IMR-90 (cell line): ENCODE measurements at regions not wholly inside any gene's neighbourhood (a gene's known extent, or its start where the extent isn't known, plus 50 kb on each side); places are given as distances from the start of the nearest gene placed in this dataset.

Source experiments
- ATAC-seq: fragments of 200-7000 bp; cut with Tn5 transposase; 2 replicates; pipeline ENCODE4 v1.9.1; 2020; ENCODE audit warnings: low read depth, mild to moderate bottlenecking, moderate library complexity
- BruUV-seq: library from RNA; stranded (reverse); fragments of 400-500 nt; replicated peaks from 2 replicates; lab custom pipeline; 2021; lab: Mats Ljungman, UMichigan
- CTCF ChIA-PET: fragments of 300-600 bp; formaldehyde crosslinking; extraction: SDS; loops from one replicate; lab custom pipeline; 2021; ENCODE audit warnings: antibody characterized with exemption; lab: Yijun Ruan, JAX
- POLR2A ChIA-PET: fragments of 300-600 bp; sonication (Branson Sonifier 250); formaldehyde crosslinking; loops from one replicate; lab custom pipeline; 2022; ENCODE audit warnings: antibody characterized with exemption; ENCODE audit not compliant: unreplicated experiment; lab: Charles Lee
- DNase-seq: peaks from one replicate; pipeline ENCODE4 v3.0.0; 2013
- H2AFZ ChIP-seq: replicated peaks from 2 replicates; pipeline ENCODE3; 2013; ENCODE audit warnings: low read length, mild to moderate bottlenecking; ENCODE audit not compliant: poor library complexity
- H2AK5ac ChIP-seq: 2 replicates; pipeline ENCODE4 v1.6.1; 2013; ENCODE audit warnings: low read depth, low read length, inconsistent platforms
- H2AK9ac ChIP-seq: replicated peaks from 2 replicates; pipeline ENCODE3; 2013; ENCODE audit warnings: mild to moderate bottlenecking, low read depth, low read length, moderate library complexity; ENCODE audit not compliant: poor library complexity
- H2BK120ac ChIP-seq: 2 replicates; pipeline ENCODE4 v1.6.1; 2013; ENCODE audit warnings: low read depth, low read length, inconsistent platforms
- H2BK15ac ChIP-seq: 3 replicates; pipeline ENCODE4 v1.6.1; 2013; ENCODE audit warnings: low read depth, low read length, inconsistent platforms
- H2BK20ac ChIP-seq: 2 replicates; pipeline ENCODE4 v1.6.1; 2013; ENCODE audit warnings: low read depth, mild to moderate bottlenecking, inconsistent platforms, low read length, moderate library complexity
- H2BK5ac ChIP-seq: 2 replicates; pipeline ENCODE4 v1.6.1; 2013; ENCODE audit warnings: mild to moderate bottlenecking, low read depth, low read length, inconsistent platforms; ENCODE audit not compliant: poor library complexity, severe bottlenecking
- H3K14ac ChIP-seq: replicated peaks from 2 replicates; pipeline ENCODE4 v1.6.1; 2013; ENCODE audit warnings: low read depth, low read length, inconsistent platforms
- H3K18ac ChIP-seq: 2 replicates; pipeline ENCODE4 v1.6.1; 2013; ENCODE audit warnings: low read depth, low read length, control low read depth
- H3K23ac ChIP-seq: 2 replicates; pipeline ENCODE4 v1.6.1; 2013; ENCODE audit warnings: low read depth, low read length, inconsistent platforms
- H3K27ac ChIP-seq: 2 replicates; pipeline ENCODE4 v1.5.1; 2013; ENCODE audit warnings: mild to moderate bottlenecking, control low read depth, low read length; ENCODE audit not compliant: insufficient read depth
- H3K27me3 ChIP-seq: 2 replicates; pipeline ENCODE4 v1.6.1; 2013; ENCODE audit warnings: low read length; ENCODE audit not compliant: control insufficient read depth, insufficient read depth
- H3K36me3 ChIP-seq: 2 replicates; pipeline ENCODE4 v1.6.1; 2013; ENCODE audit warnings: low read length, mixed read lengths; ENCODE audit not compliant: control insufficient read depth, insufficient read depth
- H3K4ac ChIP-seq: 2 replicates; pipeline ENCODE4 v1.6.1; 2013; ENCODE audit warnings: low read depth, low read length, inconsistent platforms
- H3K4me1 ChIP-seq: 2 replicates; pipeline ENCODE4 v1.6.1; 2013; ENCODE audit warnings: low read length, mixed read lengths; ENCODE audit not compliant: control insufficient read depth, insufficient read depth
- H3K4me2 ChIP-seq: 2 replicates; pipeline ENCODE4 v1.6.1; 2013; ENCODE audit warnings: low read depth, mild to moderate bottlenecking, control low read depth, low read length, moderate library complexity
- H3K4me3 ChIP-seq: 2 replicates; pipeline ENCODE4 v1.5.1; 2013; ENCODE audit warnings: low read depth, mild to moderate bottlenecking, control low read depth, low read length, moderate library complexity; ENCODE audit not compliant: insufficient read depth
- H3K56ac ChIP-seq: 2 replicates; pipeline ENCODE4 v1.6.1; 2013; ENCODE audit warnings: low read length, inconsistent platforms; ENCODE audit not compliant: insufficient read depth; ENCODE audit errors: extremely low read depth
- H3K79me1 ChIP-seq, 2 experiments: 2 replicates each; pipeline ENCODE4 v1.6.1; 2013; ENCODE audit warnings: low read length in 2 of 2, inconsistent platforms in 1 of 2, low read depth in 1 of 2
- H3K9ac ChIP-seq: 2 replicates; pipeline ENCODE4 v1.6.1; 2013; ENCODE audit warnings: low read depth, low read length, control low read depth
- H3K9me1 ChIP-seq: 2 replicates; pipeline ENCODE4 v1.6.1; 2013; ENCODE audit warnings: low read length, inconsistent platforms; ENCODE audit not compliant: insufficient read depth
- H3K9me3 ChIP-seq: 2 replicates; pipeline ENCODE4 v1.6.1; 2013; ENCODE audit warnings: low read length; ENCODE audit not compliant: control insufficient read depth, insufficient read depth
- H4K20me1 ChIP-seq: 2 replicates; pipeline ENCODE4 v1.6.1; 2013; ENCODE audit warnings: low read length, inconsistent platforms; ENCODE audit not compliant: insufficient read depth
- H4K5ac ChIP-seq: 2 replicates; pipeline ENCODE4 v1.6.1; 2013; ENCODE audit warnings: mild to moderate bottlenecking, low read depth, low read length, control low read depth
- H4K8ac ChIP-seq, 2 experiments: 2 replicates each; pipeline ENCODE4 v1.6.1; 2013; ENCODE audit warnings: low read depth in 2 of 2, low read length in 2 of 2, control low read depth in 1 of 2, inconsistent platforms in 1 of 2
- H4K91ac ChIP-seq: 2 replicates; pipeline ENCODE4 v1.6.1; 2013; ENCODE audit warnings: low read depth, low read length, inconsistent platforms; ENCODE audit not compliant: insufficient read depth
- BHLHE40 ChIP-seq: fragments of 150-350 bp; IDR thresholded peaks from 2 replicates; pipeline ENCODE4 v1.6.1; 2016; ENCODE audit warnings: mild to moderate bottlenecking, low read depth, low read length
- CTCF ChIP-seq: conservative IDR thresholded peaks from 2 replicates; pipeline ENCODE4 v1.5.1; 2012; ENCODE audit warnings: mild to moderate bottlenecking, low read depth, low read length, improper control_type of control experiment
- FOS ChIP-seq: fragments of 150-350 bp; IDR thresholded peaks from 2 replicates; pipeline ENCODE4 v1.6.1; 2016; ENCODE audit warnings: low read depth, low read length
- MAFK ChIP-seq: IDR thresholded peaks from 2 replicates; pipeline ENCODE4 v1.6.1; 2012; ENCODE audit warnings: low read depth, low read length, improper control_type of control experiment
- MAZ ChIP-seq: IDR thresholded peaks from 2 replicates; pipeline ENCODE4 v1.6.1; 2012; ENCODE audit warnings: low read depth, mild to moderate bottlenecking, low read length, improper control_type of control experiment, moderate library complexity, borderline replicate concordance
- NFE2L2 ChIP-seq: fragments of 150-350 bp; IDR thresholded peaks from 2 replicates; pipeline ENCODE4 v1.6.1; 2016; ENCODE audit warnings: low read depth, mild to moderate bottlenecking, low read length
- RCOR1 ChIP-seq: IDR thresholded peaks from 2 replicates; pipeline ENCODE4 v1.6.1; 2012; ENCODE audit warnings: mild to moderate bottlenecking, low read length, improper control_type of control experiment; ENCODE audit not compliant: insufficient replicate concordance
- SMC3 ChIP-seq: fragments of 150-350 bp; IDR thresholded peaks from 2 replicates; pipeline ENCODE4 v1.6.1; 2016; ENCODE audit warnings: low read depth, mild to moderate bottlenecking, antibody characterized with exemption, low read length, moderate library complexity
- USF2 ChIP-seq: fragments of 150-350 bp; IDR thresholded peaks from 2 replicates; pipeline ENCODE4 v1.6.1; 2017; ENCODE audit warnings: mild to moderate bottlenecking, antibody characterized with exemption, low read length, low read depth
- WGBS, 2 experiments: methylation state at CpG; one replicate each; pipeline versions ENCODE4 v1.1.5 to v1.1.7; 2013; ENCODE audit warnings: missing lambda C conversion rate in 2 of 2; ENCODE audit not compliant: insufficient read length in 1 of 2; ENCODE audit errors: extremely low coverage in 2 of 2; 5-methylcytosine and 5-hydroxymethylcytosine counted together
- dilution Hi-C: fragments of 300-500 bp; cut with HindIII; formaldehyde crosslinking; loops from one replicate; pipeline ENCODE4 v1.14.3; 2018; ENCODE audit warnings: low sequenced_read_pairs; ENCODE audit not compliant: unreplicated experiment
- in situ Hi-C: fragments of 300-500 bp; cut with MboI; formaldehyde crosslinking; loops from 3 replicates; pipeline ENCODE4 v1.14.3; 2019; ENCODE audit warnings: low sequenced_read_pairs, inconsistent platforms, mixed read lengths
- intact Hi-C: fragments of 100-400 bp; cut with micrococcal nuclease; formaldehyde crosslinking; loops from 2 replicates; pipeline ENCODE4 v1.10.0; 2022

- intact Hi-C loops, result no loop called here
- WGBS, 2 experiments, result no CpG with 5 or more reads among the region's 3 CpGs
Measured at GRCh38 chrX:150254909-150255308, 108.2 kb upstream of the MAMLD1 start.

More at GRCh38 chrX:150254909-150255308, 108.2 kb upstream of the MAMLD1 start:
- Histone ChIP-seq H2AK9ac (no peak overlapping the region), H3K36me3 (no peaks in the 10 kb centered on the region), H3K27ac (no peak overlapping the region), H3K9me3 (no peaks in the 10 kb centered on the region), H3K14ac (no peak overlapping the region), H2BK20ac (no peak overlapping the region), H3K4ac (no peak overlapping the region), H4K8ac (no peak overlapping the region), H3K56ac (no peak overlapping the region), H4K91ac (no peak overlapping the region), H4K20me1 (no peaks in the 10 kb centered on the region), H3K4me3 (no peak overlapping the region), H3K79me1 (no peaks in the 10 kb centered on the region), H3K23ac (no peak overlapping the region), H2BK5ac (no peak overlapping the region), H3K9ac (no peak overlapping the region), H3K27me3 (no peaks in the 10 kb centered on the region; the same call in 1 of the 2 replicates), H3K18ac (no peak overlapping the region), H2AK5ac (no peak overlapping the region), H4K5ac (no peak overlapping the region), H2BK120ac (no peak overlapping the region), H3K4me2 (no peak overlapping the region), H2AFZ (no peak overlapping the region), H3K4me1 (no peaks in the 10 kb centered on the region), H2BK15ac (no peak overlapping the region), H3K9me1 (no peaks in the 10 kb centered on the region)
- TF ChIP-seq MAFK, result no peak
- no peak for TF ChIP-seq NFE2L2
- TF ChIP-seq BHLHE40, result no peak
- no peak for TF ChIP-seq SMC3
- no peak for TF ChIP-seq MAZ
- TF ChIP-seq CTCF, result no peak
- TF ChIP-seq USF2, result no peak
- TF ChIP-seq RCOR1, result no peak
- no peak for TF ChIP-seq FOS
- in situ Hi-C loops (no loop called here), dilution Hi-C loops (no loop called here)
- BruUV-seq, result no TSS peak
- no peak for DNase-seq
- POLR2A ChIA-PET, result no interaction called here
- CTCF ChIA-PET, result interaction anchor here (0.8 kb wide), 1 partner anchor 44 kb away, joined by 4 read pairs; no protein-coding TSS in a partner anchor
- ATAC-seq, result no peak
